Mesenchymal stem cell (in vitro differentiated cells and primary cell): ENCODE measurements at regions not wholly inside any gene's neighbourhood (a gene's known extent, or its start where the extent isn't known, plus 50 kb on each side); places are given as distances from the start of the nearest gene placed in this dataset.
"Not testable (repeated sequence)": the region's sequence is repeated elsewhere in the genome, so short reads cannot be mapped to it uniquely, and the experiment has no call there.

ENCODE experiments used
- DNase-seq: peaks from one replicate; pipeline ENCODE4 v3.0.0-alpha.2; 2013
- H2AFZ ChIP-seq: one replicate; pipeline ENCODE4 v1.6.1; 2013; ENCODE audit warnings: low read depth, mild to moderate bottlenecking, control low read depth, inconsistent platforms, low read length, moderate library complexity
- H2AK5ac ChIP-seq: 2 replicates; pipeline ENCODE4 v1.6.1; 2013; ENCODE audit warnings: low read length, moderate library complexity, mild to moderate bottlenecking, inconsistent platforms; ENCODE audit not compliant: severe bottlenecking
- H2BK120ac ChIP-seq: one replicate; pipeline ENCODE4 v1.6.1; 2013; ENCODE audit warnings: low read depth, mild to moderate bottlenecking, inconsistent platforms, low read length, moderate library complexity
- H2BK12ac ChIP-seq, 2 experiments: one replicate each; pipeline ENCODE4 v1.6.1; 2013; ENCODE audit warnings: inconsistent platforms in 2 of 2, low read length in 2 of 2, mild to moderate bottlenecking in 2 of 2, moderate library complexity in 2 of 2, control low read depth in 1 of 2
- H2BK15ac ChIP-seq: one replicate; pipeline ENCODE4 v1.6.1; 2013; ENCODE audit warnings: mild to moderate bottlenecking, low read depth, inconsistent platforms; ENCODE audit not compliant: poor library complexity, severe bottlenecking
- H2BK5ac ChIP-seq: 2 replicates; pipeline ENCODE4 v1.6.1; 2013; ENCODE audit warnings: low read depth, mild to moderate bottlenecking, low read length, control low read depth, inconsistent platforms; ENCODE audit not compliant: poor library complexity, severe bottlenecking
- H3K14ac ChIP-seq, 2 experiments: one replicate each; pipeline ENCODE4 v1.6.1; 2013; ENCODE audit warnings: inconsistent platforms in 2 of 2, low read length in 2 of 2, control low read depth in 1 of 2, mild to moderate bottlenecking in 1 of 2, moderate library complexity in 1 of 2
- H3K18ac ChIP-seq, 2 experiments: one replicate each; pipeline ENCODE4 v1.6.1; 2013; ENCODE audit warnings: inconsistent platforms in 2 of 2, low read length in 2 of 2, control low read depth in 1 of 2, low read depth in 1 of 2, mild to moderate bottlenecking in 1 of 2
- H3K23ac ChIP-seq, 2 experiments: one replicate each; pipeline ENCODE4 v1.6.1; 2013; ENCODE audit warnings: inconsistent platforms in 2 of 2, low read length in 2 of 2, mild to moderate bottlenecking in 2 of 2, moderate library complexity in 2 of 2, control low read depth in 1 of 2
- H3K27ac ChIP-seq: 2 replicates; pipeline ENCODE4 v1.5.1; 2013; ENCODE audit warnings: mild to moderate bottlenecking, moderate library complexity, low read length, control low read depth, inconsistent platforms; ENCODE audit not compliant: poor library complexity, severe bottlenecking
- H3K27me3 ChIP-seq, 2 experiments: 2 replicates each; pipeline versions ENCODE4 v1.6.1 to v1.7.0; 2013; ENCODE audit warnings: low read length in 2 of 2, mild to moderate bottlenecking in 2 of 2, moderate library complexity in 2 of 2, control low read depth in 1 of 2, inconsistent platforms in 1 of 2; ENCODE audit not compliant: control insufficient read depth in 1 of 2, insufficient read depth in 1 of 2
- H3K36me3 ChIP-seq, 2 experiments: 2 replicates each; pipeline versions ENCODE4 v1.6.1 to v1.7.0; 2013; ENCODE audit warnings: low read length in 2 of 2, control low read depth in 1 of 2, inconsistent platforms in 1 of 2, low read depth in 1 of 2, mild to moderate bottlenecking in 1 of 2; ENCODE audit not compliant: insufficient read depth in 2 of 2, control insufficient read depth in 1 of 2
- H3K4ac ChIP-seq, 2 experiments: one replicate each; pipeline ENCODE4 v1.6.1; 2013; ENCODE audit warnings: inconsistent platforms in 2 of 2, low read length in 2 of 2, mild to moderate bottlenecking in 2 of 2, moderate library complexity in 2 of 2, control low read depth in 1 of 2, low read depth in 1 of 2
- H3K4me1 ChIP-seq: 2 replicates; pipeline ENCODE4 v1.6.1; 2013; ENCODE audit warnings: low read depth, low read length, control low read depth; ENCODE audit not compliant: control insufficient read depth, insufficient read depth
- H3K4me2 ChIP-seq: 2 replicates; pipeline ENCODE4 v1.6.1; 2013; ENCODE audit warnings: low read length, mild to moderate bottlenecking, inconsistent platforms; ENCODE audit not compliant: poor library complexity, severe bottlenecking
- H3K4me3 ChIP-seq, 2 experiments: 2 replicates each; pipeline versions ENCODE4 v1.5.1 to v1.7.0; 2013; ENCODE audit warnings: low read length in 2 of 2, mild to moderate bottlenecking in 2 of 2, control low read depth in 1 of 2, low read depth in 1 of 2; ENCODE audit not compliant: insufficient read depth in 1 of 2
- H3K79me1 ChIP-seq: replicated peaks from 2 replicates; pipeline ENCODE4 v1.6.1; 2013; ENCODE audit warnings: mild to moderate bottlenecking, control low read depth, low read length, inconsistent platforms; ENCODE audit not compliant: poor library complexity, severe bottlenecking
- H3K9ac ChIP-seq: 2 replicates; pipeline ENCODE4 v1.7.0; 2013; ENCODE audit warnings: mild to moderate bottlenecking, low read length, moderate library complexity
- H3K9me3 ChIP-seq: 2 replicates; pipeline ENCODE4 v1.7.0; 2013; ENCODE audit warnings: mild to moderate bottlenecking, low read length; ENCODE audit not compliant: control insufficient read depth
- H4K8ac ChIP-seq: one replicate; pipeline ENCODE4 v1.6.1; 2013; ENCODE audit warnings: inconsistent platforms, mild to moderate bottlenecking, low read length, moderate library complexity
- H4K91ac ChIP-seq: one replicate; pipeline ENCODE4 v1.6.1; 2013; ENCODE audit warnings: mild to moderate bottlenecking, low read length, inconsistent platforms
- WGBS: methylation state at CpG from one replicate; pipeline ENCODE4 v1.1.7; 2013; ENCODE audit warnings: mixed read lengths; 5-methylcytosine and 5-hydroxymethylcytosine counted together

- no peak overlapping the region for H3K4me3 ChIP-seq
- H4K91ac ChIP-seq: no peak overlapping the region
- 28% methylated on average over 5 of the region's 7 CpGs for WGBS
- peaks cover 3 to 29% of the 10 kb centered on the region in 2 experiments for H3K27me3 ChIP-seq
- no peak overlapping the region for H2BK15ac ChIP-seq
- no peak overlapping the region for H2AFZ ChIP-seq
- H3K36me3 ChIP-seq: no peaks in the 10 kb centered on the region
- H3K14ac ChIP-seq: no peak overlapping the region
- no peak overlapping the region for H3K18ac ChIP-seq
- no peak overlapping the region for H2BK120ac ChIP-seq
- H4K8ac ChIP-seq: no peak overlapping the region
- peak; percentile 20 for DNase-seq
- no peak overlapping the region for H3K9ac ChIP-seq
- no peak overlapping the region for H3K4ac ChIP-seq
- no peaks in the 10 kb centered on the region for H3K4me1 ChIP-seq
- H2BK5ac ChIP-seq: no peak overlapping the region
- no peak overlapping the region for H3K4me2 ChIP-seq
- H3K79me1 ChIP-seq: no peaks in the 10 kb centered on the region
- no peak overlapping the region for H2BK12ac ChIP-seq
- H3K9me3 ChIP-seq: no peaks in the 10 kb centered on the region
- no peak overlapping the region for H3K27ac ChIP-seq
- H2AK5ac ChIP-seq: no peak overlapping the region
- H3K23ac ChIP-seq: no peak overlapping the region
Measured at GRCh38 chr12:5114436-5114835, 70.8 kb downstream of the KCNA5 start.

GRCh38 chr12:5121784-5122183 is 78.1 kb downstream of the KCNA5 start:
- not testable (repeated sequence) for H3K4me2 ChIP-seq, DNase-seq, H3K27me3 ChIP-seq, H3K23ac ChIP-seq, H3K9me3 ChIP-seq, H2AFZ ChIP-seq, H3K9ac ChIP-seq, H3K4me1 ChIP-seq, H2BK15ac ChIP-seq, H3K14ac ChIP-seq, H2AK5ac ChIP-seq, H2BK12ac ChIP-seq, H3K4ac ChIP-seq, H3K4me3 ChIP-seq, H2BK120ac ChIP-seq, H4K8ac ChIP-seq, H2BK5ac ChIP-seq, H3K36me3 ChIP-seq, H3K27ac ChIP-seq, H3K79me1 ChIP-seq, H4K91ac ChIP-seq, H3K18ac ChIP-seq
- no CpG with 5 or more reads among the region's 20 CpGs for WGBS

GRCh38 chr12:5122256-5122831 is 78.7 kb downstream of the KCNA5 start:
- not testable (repeated sequence) for H2BK12ac ChIP-seq, H3K4me1 ChIP-seq, H3K27ac ChIP-seq, H3K4me3 ChIP-seq, H3K4me2 ChIP-seq, H2AK5ac ChIP-seq, H3K9me3 ChIP-seq, H4K91ac ChIP-seq, H3K18ac ChIP-seq, H3K36me3 ChIP-seq, H2BK5ac ChIP-seq, H3K27me3 ChIP-seq, H3K23ac ChIP-seq, H3K4ac ChIP-seq, H3K9ac ChIP-seq, DNase-seq, H3K14ac ChIP-seq, H3K79me1 ChIP-seq, H2BK15ac ChIP-seq, H2BK120ac ChIP-seq, H4K8ac ChIP-seq, H2AFZ ChIP-seq
- 91% methylated on average over 7 of the region's 14 CpGs for WGBS

DNA sequence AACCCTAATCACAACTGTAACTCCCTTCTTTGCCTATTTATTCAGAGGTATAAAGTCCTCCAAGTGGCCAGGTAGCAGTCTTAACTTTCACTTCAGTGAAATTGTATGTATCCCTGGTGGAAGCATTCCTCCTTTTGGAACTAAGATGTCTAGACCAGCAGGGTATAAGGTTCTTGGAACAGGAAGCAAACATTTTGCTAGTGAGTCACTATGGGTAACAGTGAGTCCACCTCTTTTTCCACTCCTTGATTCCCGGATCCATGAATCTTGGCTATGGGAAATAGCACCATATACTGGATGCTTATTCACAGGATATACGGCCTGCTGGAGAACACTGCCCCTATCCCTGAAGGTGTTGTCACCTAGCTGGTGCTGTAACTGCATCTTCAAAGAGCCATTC is 80.2 kb downstream of the KCNA5 start:
- Histone ChIP-seq H3K9ac (no peak overlapping the region), H4K8ac (no peak overlapping the region), H3K14ac (no peak overlapping the region), H4K91ac (no peak overlapping the region), H3K4me1 (no peaks in the 10 kb centered on the region), H2BK15ac (no peak overlapping the region), H2BK5ac (no peak overlapping the region), H3K9me3 (no peaks in the 10 kb centered on the region), H2BK12ac (no peak overlapping the region), H3K4me2 (no peak overlapping the region), H3K27ac (no peak overlapping the region), H3K18ac (no peak overlapping the region), H3K79me1 (no peaks in the 10 kb centered on the region), H3K36me3 (no peaks in the 10 kb centered on the region), H2BK120ac (no peak overlapping the region), H3K4ac (no peak overlapping the region), H2AK5ac (no peak overlapping the region), H3K27me3 (no peaks in the 10 kb centered on the region), H3K4me3 (no peak overlapping the region), H2AFZ (no peak overlapping the region), H3K23ac (no peak overlapping the region)
- 80% methylated on average over 2 of the region's 2 CpGs for WGBS
- no peak for DNase-seq
